ENCODE measurements at regions not wholly inside any gene's neighbourhood (a gene's known extent, or its start where the extent isn't known, plus 50 kb on each side); places are given as distances from the start of the nearest gene placed in this dataset.

- no peaks in the 10 kb centered on the region for H3K36me3 ChIP-seq (replicated peaks in 1 of 2; ENCODE audit: control insufficient read depth in 2 of 2, insufficient read depth in 2 of 2, low read length in 2 of 2)
- no peak overlapping the region for H2AK5ac ChIP-seq (ENCODE audit: low read depth, low read length)
- peaks cover 0 to 3% of the 10 kb centered on the region in 2 donors for H3K9me3 ChIP-seq (replicated peaks in 1 of 2; ENCODE audit: control insufficient read depth in 2 of 2, insufficient read depth in 1 of 2, low read depth in 1 of 2, low read length in 2 of 2)
- H3K9ac ChIP-seq (ENCODE audit: low read depth, low read length, poor library complexity), result no peak overlapping the region
- no peak overlapping the region for H3K27ac ChIP-seq (replicated peaks; ENCODE audit: low read length)
- H3K79me1 ChIP-seq (ENCODE audit: low read depth, low read length), result no peaks in the 10 kb centered on the region
- no peak overlapping the region for H3K4me3 ChIP-seq (ENCODE audit: low read length in 2 of 2)
- H3K18ac ChIP-seq (ENCODE audit: low read length), result no peak overlapping the region
- no peaks in the 10 kb centered on the region for H3K27me3 ChIP-seq (ENCODE audit: control insufficient read depth in 3 of 3, insufficient read depth in 3 of 3, low read depth in 1 of 3, low read length in 3 of 3)
- no peak overlapping the region for H3K23ac ChIP-seq (ENCODE audit: low read depth, low read length, poor library complexity)
- H4K91ac ChIP-seq (ENCODE audit: low read depth, low read length, poor library complexity), result no peak overlapping the region
- no peak overlapping the region for H2BK15ac ChIP-seq (ENCODE audit: low read length)
- no peak overlapping the region for H3K4ac ChIP-seq (ENCODE audit: low read length)
- H2AFZ ChIP-seq (ENCODE audit: low read length), result no peak overlapping the region
- no peak overlapping the region for H2BK120ac ChIP-seq (ENCODE audit: low read depth, low read length)
- no peak for DNase-seq (ENCODE audit: low spot score)
- H2BK12ac ChIP-seq (ENCODE audit: low read length), result no peak overlapping the region
- no peak overlapping the region for H4K8ac ChIP-seq (ENCODE audit: low read depth, low read length)
- WGBS, 2 donors (ENCODE audit: extremely low coverage in 2 of 2, insufficient read length in 2 of 2, insufficient replicate concordance in 1 of 2), result no CpG with 5 or more reads among the region's 8 CpGs
- H2BK5ac ChIP-seq (ENCODE audit: low read length), result no peak overlapping the region
- H3K14ac ChIP-seq (ENCODE audit: low read length), result no peak overlapping the region
- no peak overlapping the region for H3K4me2 ChIP-seq (ENCODE audit: insufficient read depth, low read length, poor library complexity, severe bottlenecking)
- peaks cover 7 to 11% of the 10 kb centered on the region in 2 donors for H3K4me1 ChIP-seq (ENCODE audit: control insufficient read depth in 2 of 2, insufficient read depth in 1 of 2, low read depth in 1 of 2, low read length in 2 of 2)
These were observed 127.9 kb upstream of the LGALSL start for GRCh38 chr2:64325852-64326577.

GRCh38 chr2:64326578-64327050, 127.3 kb upstream of the LGALSL start:
- no peak overlapping the region for H3K23ac ChIP-seq (ENCODE audit: low read depth, low read length, poor library complexity)
- H4K91ac ChIP-seq (ENCODE audit: low read depth, low read length, poor library complexity), result no peak overlapping the region
- H2BK12ac ChIP-seq (ENCODE audit: low read length), result no peak overlapping the region
- WGBS, 2 donors (ENCODE audit: extremely low coverage in 2 of 2, insufficient read length in 2 of 2, insufficient replicate concordance in 1 of 2), result no CpG with 5 or more reads among the region's 14 CpGs
- H4K8ac ChIP-seq (ENCODE audit: low read depth, low read length), result no peak overlapping the region
- H3K27ac ChIP-seq (replicated peaks; ENCODE audit: low read length), result no peak overlapping the region
- H2BK5ac ChIP-seq (ENCODE audit: low read length), result no peak overlapping the region
- no peak overlapping the region for H3K9ac ChIP-seq (ENCODE audit: low read depth, low read length, poor library complexity)
- H3K79me1 ChIP-seq (ENCODE audit: low read depth, low read length), result no peaks in the 10 kb centered on the region
- H3K4me2 ChIP-seq (ENCODE audit: insufficient read depth, low read length, poor library complexity, severe bottlenecking), result no peak overlapping the region
- no peak overlapping the region for H2AK5ac ChIP-seq (ENCODE audit: low read depth, low read length)
- no peaks in the 10 kb centered on the region for H3K36me3 ChIP-seq (replicated peaks in 1 of 2; ENCODE audit: control insufficient read depth in 2 of 2, insufficient read depth in 2 of 2, low read length in 2 of 2)
- H3K9me3 ChIP-seq (replicated peaks in 1 of 2; ENCODE audit: control insufficient read depth in 2 of 2, insufficient read depth in 1 of 2, low read depth in 1 of 2, low read length in 2 of 2), result peaks cover 0 to 2% of the 10 kb centered on the region in 2 donors
- no peak overlapping the region for H2BK120ac ChIP-seq (ENCODE audit: low read depth, low read length)
- no peak overlapping the region for H3K4me3 ChIP-seq (ENCODE audit: low read length in 2 of 2)
- no peak overlapping the region for H3K18ac ChIP-seq (ENCODE audit: low read length)
- H3K4me1 ChIP-seq (ENCODE audit: control insufficient read depth in 2 of 2, insufficient read depth in 1 of 2, low read depth in 1 of 2, low read length in 2 of 2), result peaks cover 11 to 17% of the 10 kb centered on the region in 2 donors
- no peak overlapping the region for H3K4ac ChIP-seq (ENCODE audit: low read length)
- H2BK15ac ChIP-seq (ENCODE audit: low read length), result no peak overlapping the region
- H2AFZ ChIP-seq (ENCODE audit: low read length), result no peak overlapping the region
- H3K14ac ChIP-seq (ENCODE audit: low read length), result no peak overlapping the region
- H3K27me3 ChIP-seq (ENCODE audit: control insufficient read depth in 3 of 3, insufficient read depth in 3 of 3, low read depth in 1 of 3, low read length in 3 of 3), result no peaks in the 10 kb centered on the region
- no peak for DNase-seq (ENCODE audit: low spot score)

- Histone ChIP-seq H4K8ac (ENCODE audit: low read depth, low read length) (no peak overlapping the region), H3K18ac (ENCODE audit: low read length) (no peak overlapping the region), H2AFZ (ENCODE audit: low read length) (peak overlapping the region; percentile 59), H3K9me3 (replicated peaks in 1 of 2; ENCODE audit: control insufficient read depth in 2 of 2, insufficient read depth in 1 of 2, low read depth in 1 of 2, low read length in 2 of 2) (no peaks in the 10 kb centered on the region), H2AK5ac (ENCODE audit: low read depth, low read length) (no peak overlapping the region), H3K9ac (ENCODE audit: low read depth, low read length, poor library complexity) (no peak overlapping the region), H3K4ac (ENCODE audit: low read length) (no peak overlapping the region), H3K79me1 (ENCODE audit: low read depth, low read length) (no peaks in the 10 kb centered on the region), H3K23ac (ENCODE audit: low read depth, low read length, poor library complexity) (no peak overlapping the region), H3K36me3 (replicated peaks in 1 of 2; ENCODE audit: control insufficient read depth in 2 of 2, insufficient read depth in 2 of 2, low read length in 2 of 2) (no peaks in the 10 kb centered on the region), H2BK12ac (ENCODE audit: low read length) (no peak overlapping the region), H3K4me2 (ENCODE audit: insufficient read depth, low read length, poor library complexity, severe bottlenecking) (no peak overlapping the region), H3K27ac (replicated peaks; ENCODE audit: low read length) (no peak overlapping the region), H3K4me3 (ENCODE audit: low read length in 2 of 2) (no peak overlapping the region), H4K91ac (ENCODE audit: low read depth, low read length, poor library complexity) (no peak overlapping the region), H2BK120ac (ENCODE audit: low read depth, low read length) (no peak overlapping the region), H3K14ac (ENCODE audit: low read length) (no peak overlapping the region), H3K27me3 (ENCODE audit: control insufficient read depth in 3 of 3, insufficient read depth in 3 of 3, low read depth in 1 of 3, low read length in 3 of 3) (no peaks in the 10 kb centered on the region), H3K4me1 (ENCODE audit: control insufficient read depth in 2 of 2, insufficient read depth in 1 of 2, low read depth in 1 of 2, low read length in 2 of 2) (peaks cover 16 to 21% of the 10 kb centered on the region in 2 donors), H2BK5ac (ENCODE audit: low read length) (no peak overlapping the region), H2BK15ac (ENCODE audit: low read length) (no peak overlapping the region)
- DNase-seq (ENCODE audit: low spot score), result no peak
- WGBS, 2 donors (ENCODE audit: extremely low coverage in 2 of 2, insufficient read length in 2 of 2, insufficient replicate concordance in 1 of 2), result no CpG with 5 or more reads among the region's 5 CpGs
These were observed 126.8 kb upstream of the LGALSL start for GRCh38 chr2:64327129-64327509.

- Histone ChIP-seq H4K91ac (ENCODE audit: low read depth, low read length, poor library complexity) (no peak overlapping the region), H3K9ac (ENCODE audit: low read depth, low read length, poor library complexity) (no peak overlapping the region), H3K27me3 (ENCODE audit: control insufficient read depth in 3 of 3, insufficient read depth in 3 of 3, low read depth in 1 of 3, low read length in 3 of 3) (no peaks in the 10 kb centered on the region), H2BK5ac (ENCODE audit: low read length) (no peak overlapping the region), H2BK120ac (ENCODE audit: low read depth, low read length) (no peak overlapping the region), H4K8ac (ENCODE audit: low read depth, low read length) (no peak overlapping the region), H3K23ac (ENCODE audit: low read depth, low read length, poor library complexity) (no peak overlapping the region), H3K18ac (ENCODE audit: low read length) (peak overlapping the region; percentile 22), H3K4ac (ENCODE audit: low read length) (no peak overlapping the region), H3K14ac (ENCODE audit: low read length) (no peak overlapping the region), H3K9me3 (replicated peaks in 1 of 2; ENCODE audit: control insufficient read depth in 2 of 2, insufficient read depth in 1 of 2, low read depth in 1 of 2, low read length in 2 of 2) (no peaks in the 10 kb centered on the region), H3K4me2 (ENCODE audit: insufficient read depth, low read length, poor library complexity, severe bottlenecking) (no peak overlapping the region), H3K27ac (replicated peaks; ENCODE audit: low read length) (no peak overlapping the region), H2AFZ (ENCODE audit: low read length) (peak overlapping the region; percentile 59), H2BK15ac (ENCODE audit: low read length) (no peak overlapping the region), H2BK12ac (ENCODE audit: low read length) (no peak overlapping the region), H3K36me3 (replicated peaks in 1 of 2; ENCODE audit: control insufficient read depth in 2 of 2, insufficient read depth in 2 of 2, low read length in 2 of 2) (no peaks in the 10 kb centered on the region), H3K4me3 (ENCODE audit: low read length in 2 of 2) (no peak overlapping the region), H2AK5ac (ENCODE audit: low read depth, low read length) (no peak overlapping the region), H3K4me1 (ENCODE audit: control insufficient read depth in 2 of 2, insufficient read depth in 1 of 2, low read depth in 1 of 2, low read length in 2 of 2) (peaks cover 16 to 22% of the 10 kb centered on the region in 2 donors), H3K79me1 (ENCODE audit: low read depth, low read length) (no peaks in the 10 kb centered on the region)
- no CpG with 5 or more reads among the region's 16 CpGs for WGBS, 2 donors (ENCODE audit: extremely low coverage in 2 of 2, insufficient read length in 2 of 2, insufficient replicate concordance in 1 of 2)
- DNase-seq (ENCODE audit: low spot score), result no peak
These were observed 126.2 kb upstream of the LGALSL start for GRCh38 chr2:64327510-64328414.

Data from neuronal stem cell (in vitro differentiated cells).